Adrenal gland (tissue), 5 donors: ENCODE measurements at regions not wholly inside any gene's neighbourhood (a gene's known extent, or its start where the extent isn't known, plus 50 kb on each side); places are given as distances from the start of the nearest gene placed in this dataset.

Source experiments
- POLR2A ChIP-seq, 2 donors: fragments of 450-650 bp; IDR thresholded peaks; one replicate each; pipeline ENCODE4 v1.6.1; 2017; ENCODE audit warnings: antibody characterized with exemption in 2 of 2, mild to moderate bottlenecking in 2 of 2, moderate library complexity in 1 of 2
- TF ChIP-seq, protein P1 (sequence below), 6 experiments: fragments of 450-650 bp in 4 of 6; fragments of 200-600 bp in 2 of 6; sonication (generic) in 1 of 6; IDR thresholded peaks; 1 replicate in 5 of 6; 2 replicates in 1 of 6; pipeline versions ENCODE4 v1.5.1 to v1.8.0; 2016 to 2021; ENCODE audit warnings: antibody characterized with exemption in 6 of 6, mild to moderate bottlenecking in 2 of 6, moderate library complexity in 1 of 6
- donor health status: DM: no; HTN: no; CAD: no.

DNA sequence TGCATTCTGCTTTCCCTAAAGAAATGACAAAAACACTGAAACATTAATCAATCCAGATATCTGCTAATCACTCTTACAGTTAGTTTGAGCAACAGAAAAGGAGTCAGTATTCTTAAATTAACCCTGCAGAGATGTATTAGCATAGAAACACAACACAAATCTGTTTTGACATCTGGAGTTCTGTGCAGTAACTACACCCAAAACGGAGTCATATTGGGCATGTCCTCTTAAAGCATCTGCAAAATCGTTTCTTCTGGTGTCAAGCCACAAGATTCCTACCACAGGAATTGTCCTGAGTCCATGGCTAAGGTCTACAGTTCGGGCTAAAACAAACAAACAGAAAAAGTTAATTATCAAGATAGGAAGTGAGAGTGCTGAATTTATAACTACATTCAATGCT, 332.1 kb upstream of the PKN2 start:
- TF ChIP-seq, protein P1, sequence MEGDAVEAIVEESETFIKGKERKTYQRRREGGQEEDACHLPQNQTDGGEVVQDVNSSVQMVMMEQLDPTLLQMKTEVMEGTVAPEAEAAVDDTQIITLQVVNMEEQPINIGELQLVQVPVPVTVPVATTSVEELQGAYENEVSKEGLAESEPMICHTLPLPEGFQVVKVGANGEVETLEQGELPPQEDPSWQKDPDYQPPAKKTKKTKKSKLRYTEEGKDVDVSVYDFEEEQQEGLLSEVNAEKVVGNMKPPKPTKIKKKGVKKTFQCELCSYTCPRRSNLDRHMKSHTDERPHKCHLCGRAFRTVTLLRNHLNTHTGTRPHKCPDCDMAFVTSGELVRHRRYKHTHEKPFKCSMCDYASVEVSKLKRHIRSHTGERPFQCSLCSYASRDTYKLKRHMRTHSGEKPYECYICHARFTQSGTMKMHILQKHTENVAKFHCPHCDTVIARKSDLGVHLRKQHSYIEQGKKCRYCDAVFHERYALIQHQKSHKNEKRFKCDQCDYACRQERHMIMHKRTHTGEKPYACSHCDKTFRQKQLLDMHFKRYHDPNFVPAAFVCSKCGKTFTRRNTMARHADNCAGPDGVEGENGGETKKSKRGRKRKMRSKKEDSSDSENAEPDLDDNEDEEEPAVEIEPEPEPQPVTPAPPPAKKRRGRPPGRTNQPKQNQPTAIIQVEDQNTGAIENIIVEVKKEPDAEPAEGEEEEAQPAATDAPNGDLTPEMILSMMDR (IDR thresholded peaks at IDR 0.05): no peak
- no peak for TF ChIP-seq POLR2A (IDR thresholded peaks at IDR 0.05)
